KMS-11 (cell line): ENCODE measurements at regions not wholly inside any gene's neighbourhood (a gene's known extent, or its start where the extent isn't known, plus 50 kb on each side); places are given as distances from the start of the nearest gene placed in this dataset.

Experiments
- H2AFZ ChIP-seq: fragments of 200-600 bp; sonication (generic); 2 replicates; pipeline ENCODE4 v1.6.1; 2016; ENCODE audit warnings: antibody characterized with exemption, mixed run types, low read depth
- H3K27ac ChIP-seq: fragments of 200-600 bp; sonication (generic); 2 replicates; pipeline ENCODE4 v1.6.1; 2016; ENCODE audit warnings: mild to moderate bottlenecking, mixed run types
- H3K27me3 ChIP-seq: fragments of 200-600 bp; sonication (generic); 2 replicates; pipeline ENCODE4 v1.6.1; 2017; ENCODE audit warnings: mild to moderate bottlenecking, low read depth, mixed run types, moderate library complexity; ENCODE audit not compliant: insufficient read depth
- H3K36me3 ChIP-seq: fragments of 200-600 bp; sonication (generic); 2 replicates; pipeline ENCODE4 v1.6.1; 2017; ENCODE audit warnings: mild to moderate bottlenecking, mixed run types; ENCODE audit not compliant: insufficient read depth
- H3K4me1 ChIP-seq: fragments of 200-600 bp; sonication (generic); 2 replicates; pipeline ENCODE4 v1.6.1; 2016; ENCODE audit warnings: mild to moderate bottlenecking, low read depth, mixed run types; ENCODE audit not compliant: poor library complexity, severe bottlenecking
- H3K4me2 ChIP-seq: fragments of 200-600 bp; sonication (generic); 2 replicates; pipeline ENCODE4 v1.7.0; 2016; ENCODE audit warnings: mild to moderate bottlenecking, mixed run types
- H3K4me3 ChIP-seq: fragments of 200-600 bp; sonication (generic); IDR thresholded peaks from 2 replicates; pipeline ENCODE4 v1.6.1; 2017; ENCODE audit warnings: low read depth, low read length, mixed read lengths; ENCODE audit not compliant: insufficient read depth
- H3K79me2 ChIP-seq: fragments of 200-600 bp; sonication (generic); 2 replicates; pipeline ENCODE4 v1.6.1; 2016; ENCODE audit warnings: low read depth, mixed run types; ENCODE audit not compliant: insufficient read depth
- H3K9ac ChIP-seq: fragments of 200-600 bp; sonication (generic); 2 replicates; pipeline ENCODE4 v1.6.1; 2016; ENCODE audit warnings: mild to moderate bottlenecking, mixed run types
- H4K20me1 ChIP-seq: fragments of 200-600 bp; sonication (generic); 2 replicates; pipeline ENCODE4 v1.6.1; 2016; ENCODE audit warnings: mild to moderate bottlenecking, mixed run types; ENCODE audit not compliant: insufficient read depth
- CTCF ChIP-seq: fragments of 200-600 bp; sonication (generic); conservative IDR thresholded peaks from 2 replicates; pipeline ENCODE4 v1.6.1; 2017; ENCODE audit warnings: low read depth, mild to moderate bottlenecking, antibody characterized with exemption, low read length, moderate library complexity, mixed read lengths

GRCh38 chr7:33687625-33688024, 217.7 kb upstream of the BMPER start:
- no peak overlapping the region for H3K4me3 ChIP-seq
- H3K27ac ChIP-seq = no peak overlapping the region
- H4K20me1 ChIP-seq = no peaks in the 10 kb centered on the region
- no peaks in the 10 kb centered on the region for H3K27me3 ChIP-seq
- H3K4me2 ChIP-seq = no peak overlapping the region
- H3K36me3 ChIP-seq = no peaks in the 10 kb centered on the region
- H3K9ac ChIP-seq = no peak overlapping the region
- H3K79me2 ChIP-seq = no peaks in the 10 kb centered on the region
- no peak for TF ChIP-seq CTCF
- H2AFZ ChIP-seq = no peak overlapping the region
- no peaks in the 10 kb centered on the region for H3K4me1 ChIP-seq

GRCh38 chr7:33691180-33691579, 214.2 kb upstream of the BMPER start:
- no peak overlapping the region for H2AFZ ChIP-seq
- TF ChIP-seq CTCF = no peak
- no peak overlapping the region for H3K4me3 ChIP-seq

GRCh38 chr7:33692956-33693355, 212.4 kb upstream of the BMPER start:
- H3K9ac ChIP-seq = no peak overlapping the region
- no peak overlapping the region for H3K27ac ChIP-seq
- no peaks in the 10 kb centered on the region for H3K36me3 ChIP-seq
- H3K4me2 ChIP-seq = no peak overlapping the region
- no peak overlapping the region for H2AFZ ChIP-seq
- no peaks in the 10 kb centered on the region for H3K4me1 ChIP-seq
- TF ChIP-seq CTCF = no peak
- H4K20me1 ChIP-seq = no peaks in the 10 kb centered on the region
- no peaks in the 10 kb centered on the region for H3K79me2 ChIP-seq
- H3K27me3 ChIP-seq = no peaks in the 10 kb centered on the region
- no peak overlapping the region for H3K4me3 ChIP-seq

More at GRCh38 chr7:33691180-33691579, 214.2 kb upstream of the BMPER start:
- no peak overlapping the region for H3K27ac ChIP-seq
- H3K4me2 ChIP-seq = no peak overlapping the region
- no peaks in the 10 kb centered on the region for H4K20me1 ChIP-seq
- H3K9ac ChIP-seq = no peak overlapping the region
- no peaks in the 10 kb centered on the region for H3K27me3 ChIP-seq
- H3K79me2 ChIP-seq = no peaks in the 10 kb centered on the region
- H3K4me1 ChIP-seq = no peaks in the 10 kb centered on the region
- no peaks in the 10 kb centered on the region for H3K36me3 ChIP-seq

- Histone ChIP-seq H3K27me3 (no peaks in the 10 kb centered on the region), H3K4me2 (no peak overlapping the region), H3K79me2 (no peaks in the 10 kb centered on the region), H3K4me3 (no peak overlapping the region), H3K36me3 (no peaks in the 10 kb centered on the region), H4K20me1 (no peaks in the 10 kb centered on the region), H3K4me1 (no peaks in the 10 kb centered on the region), H2AFZ (no peak overlapping the region), H3K9ac (no peak overlapping the region), H3K27ac (no peak overlapping the region)
- no peak for TF ChIP-seq CTCF
Observed at GRCh38 chr7:33694006-33694405, 211.3 kb upstream of the BMPER start.
